Astrocyte of the spinal cord (primary cell): ENCODE measurements at regions not wholly inside any gene's neighbourhood (a gene's known extent, or its start where the extent isn't known, plus 50 kb on each side); places are given as distances from the start of the nearest gene placed in this dataset.

ENCODE experiments used
- DNase-seq: peaks from one replicate; pipeline ENCODE4 v3.0.0; 2011; ENCODE audit warnings: low read depth, low spot score
- H3K4me3 ChIP-seq: 2 replicates; pipeline ENCODE4 v1.5.1; 2011; ENCODE audit warnings: low read depth, mild to moderate bottlenecking, low read length, moderate library complexity
- CTCF ChIP-seq: IDR thresholded peaks from 2 replicates; pipeline ENCODE4 v1.5.1; 2012; ENCODE audit warnings: low read depth, mild to moderate bottlenecking, low read length, inconsistent platforms
- in situ Hi-C: cut with HindIII; loops from 2 replicates; pipeline ENCODE4 v1.10.0; 2017; ENCODE audit warnings: low sequenced_read_pairs

- H3K4me3 ChIP-seq = no peak overlapping the region
- in situ Hi-C loops = no loop called here
- TF ChIP-seq CTCF = no peak
- no peak for DNase-seq
Measured at GRCh38 chr9:96029722-96030530, 154.4 kb downstream of the ERCC6L2 start.

- DNase-seq = no peak
- no peak overlapping the region for H3K4me3 ChIP-seq
Measured at GRCh38 chr9:96027251-96028131, 152.0 kb downstream of the ERCC6L2 start.

GRCh38 chr9:96026655-96027213, 151.2 kb downstream of the ERCC6L2 start:
- no peak for DNase-seq
- TF ChIP-seq CTCF = no peak
- in situ Hi-C loops = no loop called here
- H3K4me3 ChIP-seq = no peak overlapping the region

More at GRCh38 chr9:96027251-96028131, 152.0 kb downstream of the ERCC6L2 start:
- no peak for TF ChIP-seq CTCF
- in situ Hi-C loops = no loop called here

- no peak overlapping the region for H3K4me3 ChIP-seq
- in situ Hi-C loops = no loop called here
- no peak for DNase-seq
- TF ChIP-seq CTCF = peak; percentile 13
Measured at GRCh38 chr9:96025995-96026602, 150.6 kb downstream of the ERCC6L2 start.

GRCh38 chr9:96023486-96023885, 148.0 kb downstream of the ERCC6L2 start:
- no peak overlapping the region for H3K4me3 ChIP-seq
- no peak for TF ChIP-seq CTCF
- DNase-seq = no peak
- in situ Hi-C loops = no loop called here

GRCh38 chr9:96022445-96023051, 147.1 kb downstream of the ERCC6L2 start:
- in situ Hi-C loops = no loop called here
- H3K4me3 ChIP-seq = no peak overlapping the region
- TF ChIP-seq CTCF = no peak
- no peak for DNase-seq
